Germinal center (tissue), 1 donor: ENCODE measurements at regions not wholly inside any gene's neighbourhood (a gene's known extent, or its start where the extent isn't known, plus 50 kb on each side); places are given as distances from the start of the nearest gene placed in this dataset.
"Not testable (repeated sequence)": the region's sequence is repeated elsewhere in the genome, so short reads cannot be mapped to it uniquely, and the experiment has no call there.

Experiments used
- DNase-seq: peaks from one replicate; pipeline ENCODE4 v3.0.0; 2012; ENCODE audit warnings: mixed read lengths, low spot score

DNA sequence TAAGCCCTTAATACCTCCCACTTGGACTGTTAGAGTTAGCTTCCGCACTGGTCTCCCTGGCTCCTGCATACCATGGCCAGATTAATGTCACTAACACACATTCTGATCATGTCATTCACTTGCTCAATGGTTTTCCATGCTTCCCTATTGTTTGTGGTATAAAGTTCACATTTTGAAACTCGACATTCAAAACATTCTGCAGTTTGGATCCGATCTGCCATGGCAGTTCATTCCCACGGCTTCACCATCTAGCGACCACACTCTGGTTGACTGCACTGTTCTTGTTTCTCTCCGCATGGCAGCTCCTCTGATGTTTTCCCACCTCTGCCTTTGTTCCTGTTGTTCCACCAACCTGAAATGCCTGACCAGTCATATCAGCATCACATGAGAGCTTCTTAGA lies 87.4 kb upstream of the WAC start:
- DNase-seq = no peak

DNA sequence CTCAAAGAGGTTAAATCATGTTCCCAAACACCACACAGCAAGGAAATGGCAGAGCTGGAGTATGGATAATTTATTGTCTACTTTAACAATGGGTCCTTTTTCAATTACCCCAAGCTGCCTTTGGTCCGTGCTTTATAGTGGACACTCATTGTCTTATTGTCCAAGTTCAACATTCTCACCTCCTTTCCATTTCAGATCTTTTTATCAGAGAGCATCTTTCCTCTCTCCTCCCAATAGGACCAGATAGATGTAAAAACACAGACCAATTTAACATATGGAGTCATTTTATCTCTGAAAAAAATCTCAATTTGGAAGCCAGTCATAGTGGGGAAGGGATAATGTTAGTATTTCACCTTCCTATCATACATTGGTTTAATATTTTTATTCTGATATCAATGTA lies 83.5 kb upstream of the WAC start:
- no peak for DNase-seq

GRCh38 chr10:28449926-28450325 lies 83.0 kb upstream of the WAC start:
- no peak for DNase-seq

GRCh38 chr10:28453926-28454325 lies 79.0 kb upstream of the WAC start:
- DNase-seq = no peak

DNA sequence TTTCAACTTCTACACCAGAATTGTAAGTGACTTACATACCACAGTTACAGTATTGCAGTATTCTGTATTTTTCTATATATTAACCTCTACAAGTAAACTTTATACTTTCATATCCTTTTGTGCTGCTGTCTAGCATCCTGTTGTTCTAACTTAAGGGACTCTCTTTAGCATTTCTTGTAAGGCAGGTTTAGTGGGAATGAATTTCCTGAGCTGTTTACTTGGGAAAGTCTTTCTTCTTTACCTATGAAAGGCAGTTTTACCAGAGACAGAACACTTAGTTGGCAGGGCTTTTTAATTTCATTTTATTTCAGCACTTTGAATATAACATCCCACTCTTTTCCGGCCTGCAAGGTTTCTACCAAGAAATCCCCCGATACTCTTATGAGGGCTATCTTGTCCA lies 75.8 kb upstream of the WAC start:
- DNase-seq = no peak

- not testable (repeated sequence) for DNase-seq
These were observed 75.0 kb upstream of the WAC start for GRCh38 chr10:28457873-28458272.

GRCh38 chr10:28459453-28460144 lies 73.3 kb upstream of the WAC start:
- no peak for DNase-seq

DNA sequence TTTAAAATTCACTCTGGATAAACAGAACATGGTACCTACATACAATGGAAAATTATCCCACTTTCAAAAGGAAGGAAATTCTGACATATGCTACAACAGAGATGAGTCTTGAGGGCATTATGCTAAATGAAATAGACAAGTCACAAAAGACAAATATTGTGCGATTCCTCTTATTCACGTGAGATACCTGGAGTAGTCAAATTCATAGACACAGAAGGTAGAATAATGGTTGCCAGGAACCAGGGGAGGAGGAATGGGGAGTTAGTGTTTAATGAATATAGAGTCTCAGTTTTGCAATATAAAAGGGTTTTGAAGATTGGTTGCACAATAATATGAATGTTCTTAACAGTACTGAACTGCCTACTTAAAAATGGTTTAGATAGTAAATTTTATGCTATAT lies 69.8 kb upstream of the WAC start:
- DNase-seq = no peak

DNA sequence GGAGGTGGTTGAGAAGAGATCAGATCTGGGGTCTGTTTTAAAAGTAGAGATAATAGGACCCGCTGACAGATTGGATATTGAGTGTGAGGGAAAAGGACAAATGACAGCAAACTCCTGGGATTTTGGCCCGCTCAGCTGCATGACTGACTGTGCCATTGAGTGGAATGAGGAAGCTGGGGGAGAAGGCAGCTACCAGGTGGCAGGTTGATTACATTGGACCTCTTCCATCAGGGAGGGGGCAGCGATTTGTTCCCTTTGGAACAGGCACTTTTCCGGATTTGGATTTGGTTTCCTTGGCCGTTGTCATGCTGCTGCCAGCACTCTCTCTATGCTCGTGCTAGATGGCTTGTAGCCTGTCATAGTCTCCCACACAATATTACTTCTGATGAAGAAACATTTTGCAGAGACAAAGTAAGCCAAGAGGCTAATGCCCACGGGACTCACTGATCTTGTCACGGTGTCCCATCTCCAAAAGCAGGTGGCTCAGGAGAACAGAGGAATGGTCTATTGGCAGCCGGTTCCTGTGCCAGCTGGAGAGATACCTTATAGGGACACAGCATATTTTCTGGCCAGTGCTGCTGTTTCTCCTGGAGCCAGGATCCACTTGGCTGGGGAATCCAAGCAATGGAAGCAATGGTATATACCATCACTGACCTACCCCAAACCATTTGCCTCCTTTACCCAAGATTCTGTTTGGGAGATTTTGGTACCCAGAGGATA lies 69.1 kb upstream of the WAC start:
- no peak for DNase-seq

- DNase-seq = no peak
These were observed 65.3 kb upstream of the WAC start for GRCh38 chr10:28467615-28468014.

DNA sequence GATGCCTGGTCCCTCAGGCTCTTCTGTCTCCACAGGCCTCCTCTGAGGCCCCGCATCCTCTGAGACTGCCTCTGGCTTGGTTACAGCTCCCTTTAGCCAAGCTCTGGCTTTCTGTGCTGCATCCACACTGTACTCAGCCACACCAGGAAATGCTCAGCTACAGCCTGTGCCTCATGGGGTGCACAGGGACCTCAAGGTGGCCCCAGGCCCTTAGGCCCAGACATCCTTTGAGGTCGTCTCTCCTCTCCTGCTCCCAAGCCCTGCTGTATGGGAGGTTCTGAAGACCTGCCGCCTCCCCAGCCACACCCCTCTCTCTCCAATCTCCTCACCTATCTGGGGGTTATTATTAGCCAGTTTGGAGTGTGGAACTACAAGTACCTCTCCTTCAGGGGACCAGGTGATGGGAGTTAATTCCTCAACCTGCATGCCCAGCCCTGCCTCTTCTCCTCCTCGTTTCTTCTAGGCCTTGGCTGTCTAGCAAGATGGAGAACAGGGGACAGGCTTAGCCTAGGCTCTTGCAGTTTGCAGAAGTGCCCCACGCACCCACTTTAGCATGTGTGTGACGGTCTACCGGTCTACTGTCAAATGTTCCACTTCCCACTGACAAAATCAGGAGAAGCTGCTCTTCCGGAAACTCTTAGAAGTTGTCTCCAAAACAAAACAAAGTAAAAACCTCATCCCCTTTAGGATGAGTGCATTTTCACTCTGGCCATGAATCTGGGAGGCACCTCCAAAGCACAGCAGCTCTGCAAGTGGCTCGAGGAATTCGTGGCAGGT lies 64.0 kb upstream of the WAC start:
- no peak for DNase-seq

DNA sequence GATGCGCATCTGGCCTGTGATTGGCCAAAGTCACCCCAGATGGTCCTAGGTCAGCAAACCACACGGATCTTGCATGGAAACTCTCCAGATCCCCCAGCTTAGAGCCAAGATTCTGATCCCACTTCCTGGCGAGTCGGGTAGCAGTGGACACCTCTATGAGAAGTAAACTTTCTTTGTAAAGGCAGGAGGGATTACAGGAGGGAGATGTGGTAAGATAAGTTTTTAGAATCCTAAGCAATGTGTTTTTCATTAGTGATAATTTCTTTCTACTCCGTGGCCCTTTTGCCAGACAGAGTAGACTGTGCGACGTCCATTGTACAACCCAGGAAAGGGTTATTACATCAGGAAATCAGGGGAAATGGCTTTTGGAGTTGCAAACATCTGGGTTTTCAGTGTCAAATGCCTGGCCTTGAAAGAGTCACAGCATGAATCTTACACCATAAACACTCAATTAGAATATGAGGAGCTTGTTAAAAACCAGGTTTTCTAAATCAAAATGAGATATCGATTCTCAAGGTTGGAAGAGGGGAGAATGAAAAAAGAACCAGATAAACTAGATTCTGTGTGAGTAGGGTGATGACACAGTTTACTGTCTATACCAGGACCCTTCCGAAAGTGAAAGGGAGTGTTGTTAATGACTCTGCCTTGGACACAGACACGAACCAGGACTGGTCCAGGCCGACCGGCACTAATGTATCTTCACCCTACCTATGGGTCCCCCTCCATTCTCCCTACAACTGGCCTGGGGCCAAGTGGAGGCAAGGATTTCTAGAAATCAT lies 61.9 kb upstream of the WAC start:
- DNase-seq = no peak

- no peak for DNase-seq
These were observed 61.3 kb upstream of the WAC start for GRCh38 chr10:28471652-28472050.

GRCh38 chr10:28478646-28479045 lies 54.3 kb upstream of the WAC start:
- no peak for DNase-seq

GRCh38 chr10:28479425-28479865 lies 53.5 kb upstream of the WAC start:
- no peak for DNase-seq

- no peak for DNase-seq
These were observed 52.8 kb upstream of the WAC start for GRCh38 chr10:28479927-28480627.

DNA sequence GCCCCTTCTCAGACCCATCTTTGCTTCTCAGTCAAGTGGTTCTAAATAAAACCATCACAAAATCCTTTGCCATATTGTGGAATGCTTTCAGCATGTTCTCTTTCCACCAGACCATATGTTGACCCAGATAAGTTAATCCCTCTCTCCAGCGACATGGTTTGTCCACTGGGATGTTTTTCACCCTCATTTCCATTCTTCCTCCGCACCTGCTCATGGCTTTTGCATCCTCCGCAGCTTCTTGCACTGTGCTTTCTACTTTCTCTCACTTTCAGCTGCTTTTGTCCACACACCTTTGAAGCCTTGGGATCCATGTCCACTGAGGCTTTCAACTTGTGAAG lies 52.3 kb upstream of the WAC start:
- no peak for DNase-seq

DNA sequence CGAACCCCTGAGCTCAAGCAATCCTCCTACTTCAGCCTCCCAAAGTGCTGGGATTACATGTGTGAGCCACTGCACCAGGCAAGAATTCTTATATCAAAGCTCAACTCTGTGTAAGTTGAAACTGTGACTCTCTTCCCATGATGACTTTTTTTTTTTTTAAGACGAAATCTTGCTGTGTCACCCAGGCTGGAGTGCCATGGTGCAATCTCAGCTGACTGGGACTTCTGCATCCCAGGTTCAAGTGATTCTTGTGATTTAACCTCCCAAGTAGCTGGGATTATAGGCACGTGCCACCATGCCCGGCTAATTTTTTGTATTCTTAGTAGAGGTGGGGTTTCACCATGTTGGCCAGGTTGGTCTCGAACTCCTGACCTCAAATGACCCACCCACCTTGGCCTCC lies 51.6 kb upstream of the WAC start:
- DNase-seq = not testable (repeated sequence)

- DNase-seq = no peak
These were observed 51.0 kb upstream of the WAC start for GRCh38 chr10:28481968-28482367.
